Motor neuron (in vitro differentiated cells): ENCODE measurements at regions not wholly inside any gene's neighbourhood (a gene's known extent, or its start where the extent isn't known, plus 50 kb on each side); places are given as distances from the start of the nearest gene placed in this dataset.

ENCODE experiments used
- ATAC-seq, 8 experiments: fragments of 200-7000 bp; cut with Tn5 transposase; replicated peaks in 6 of 8; 2 replicates each; pipeline ENCODE4 v1.8.0; 2021; ENCODE audit warnings: mild to moderate bottlenecking in 8 of 8, moderate library complexity in 8 of 8
- H3K27ac ChIP-seq, 2 donors: fragments of 250-450 bp; sonication (Bioruptor Pico); 2 replicates each; pipeline ENCODE4 v1.9.0; 2021; ENCODE audit warnings: antibody characterized with exemption in 2 of 2, mild to moderate bottlenecking in 2 of 2, moderate library complexity in 1 of 2
- H3K4me1 ChIP-seq, 2 donors: fragments of 250-450 bp; sonication (Bioruptor Pico); replicated peaks in 1 of 2; 2 replicates each; pipeline ENCODE4 v1.6.1; 2021; ENCODE audit warnings: antibody characterized with exemption in 2 of 2, mild to moderate bottlenecking in 2 of 2, moderate library complexity in 1 of 2
- H3K4me3 ChIP-seq, 5 donors: fragments of 250-450 bp; sonication (Bioruptor Pico); 2 replicates each; pipeline ENCODE4 v1.9.0; 2021; ENCODE audit warnings: antibody characterized with exemption in 5 of 5, mild to moderate bottlenecking in 5 of 5, moderate library complexity in 4 of 5
- WGBS, 10 experiments: fragments of 450-650 bp; shearing (Covaris generic); methylation state at CpG; one replicate each; pipeline ENCODE4 v1.0.0; 2022; 5-methylcytosine and 5-hydroxymethylcytosine counted together
- in situ Hi-C, 9 experiments: fragments of 400-800 bp; cut with MboI; loops; one replicate each; pipeline ENCODE4 v1.15.0; 2021; ENCODE audit warnings: low sequenced_read_pairs in 9 of 9, low pct_unique_long_range_greater_than_20kb in 2 of 9; ENCODE audit not compliant: unreplicated experiment in 9 of 9

GRCh38 chr4:129751646-129752045 lies 655.7 kb downstream of the C4orf33 start:
- no peak for ATAC-seq
- Histone ChIP-seq H3K4me1 (no peaks in the 10 kb centered on the region), H3K4me3 (no peak overlapping the region), H3K27ac (no peak overlapping the region)
- in situ Hi-C loops, result no loop called here
- 0 to 100% (median 80%) methylated on average over 1 to 2 of the region's 2 CpGs; no CpG with 5 or more reads in 2 of the 10 experiments for WGBS, 10 experiments

DNA sequence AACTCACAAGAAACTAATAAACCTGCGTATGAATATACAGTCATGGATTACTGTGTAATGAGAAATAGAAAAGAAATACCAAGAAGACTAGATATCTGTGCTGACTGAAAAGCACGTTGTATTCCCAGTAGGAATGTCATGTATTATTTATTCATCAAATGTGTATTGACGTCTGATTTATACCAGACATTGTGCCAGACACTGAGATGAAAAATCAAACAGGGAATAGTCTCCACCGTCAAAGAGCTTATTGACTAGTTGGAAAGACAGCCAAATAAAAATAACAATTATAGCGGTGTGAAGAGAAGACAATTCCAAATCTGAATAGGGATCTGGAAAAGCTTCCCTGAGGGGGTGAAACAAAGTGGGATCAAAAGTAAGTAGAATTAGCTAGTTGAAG lies 687.6 kb downstream of the C4orf33 start:
- WGBS, 10 experiments, result 19 to 100% (median 73%) methylated on average over 3 to 5 of the region's 5 CpGs
- Histone ChIP-seq H3K27ac (no peak overlapping the region), H3K4me3 (no peak overlapping the region), H3K4me1 (peaks cover 0 to 4% of the 10 kb centered on the region in 2 donors)
- no peak for ATAC-seq
- in situ Hi-C loops, result no loop called here

- Histone ChIP-seq H3K4me3 (no peak overlapping the region), H3K4me1 (peaks cover 0 to 11% of the 10 kb centered on the region in 2 donors), H3K27ac (no peak overlapping the region)
- 14 to 100% (median 78%) methylated on average over 1 to 3 of the region's 3 CpGs; no CpG with 5 or more reads in 1 of the 10 experiments for WGBS, 10 experiments
- in situ Hi-C loops, result no loop called here
- ATAC-seq, result peak in 1 of 8 experiments; percentile 14
Measured at GRCh38 chr4:129788486-129788885, 692.5 kb downstream of the C4orf33 start.

DNA sequence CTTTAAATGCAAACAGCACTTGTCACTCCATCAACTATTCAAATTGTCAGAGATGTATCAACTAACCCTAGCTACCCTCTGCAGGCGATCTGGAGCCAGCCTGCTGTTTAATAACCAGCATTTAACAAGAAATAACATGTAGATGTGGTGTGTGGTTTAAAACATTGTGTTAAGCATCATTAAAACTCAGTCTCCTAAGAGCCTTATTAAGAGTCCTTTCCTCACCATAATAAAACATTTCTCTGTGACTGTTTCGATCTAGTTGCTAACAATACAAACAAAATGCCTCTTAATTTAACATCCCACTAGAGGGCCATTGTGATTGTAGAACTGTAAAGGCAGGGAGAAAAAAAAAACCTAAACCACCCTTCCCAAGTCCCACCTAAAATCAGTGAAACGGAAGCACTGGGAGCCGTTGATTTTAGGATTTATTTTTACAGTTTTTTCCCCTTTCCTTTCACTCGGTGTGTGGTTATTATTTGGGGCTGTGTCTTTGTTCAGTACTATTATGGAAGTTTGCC lies 708.6 kb downstream of the C4orf33 start:
- H3K4me1 ChIP-seq, result peaks cover 0 to 2% of the 10 kb centered on the region in 2 donors
- no peak for ATAC-seq
- no peak overlapping the region for H3K4me3 ChIP-seq
- in situ Hi-C loops, result no loop called here
- 2 to 100% (median 67%) methylated on average over 1 to 5 of the region's 5 CpGs; no CpG with 5 or more reads in 1 of the 10 experiments for WGBS, 10 experiments
- H3K27ac ChIP-seq, result no peak overlapping the region

GRCh38 chr4:129806986-129807385 lies 711.0 kb downstream of the C4orf33 start:
- Histone ChIP-seq H3K4me1 (peaks cover 0 to 2% of the 10 kb centered on the region in 2 donors), H3K27ac (no peak overlapping the region), H3K4me3 (no peak overlapping the region)
- peak in 1 of 8 experiments; percentile 55 for ATAC-seq
- in situ Hi-C loops, result no loop called here

- Histone ChIP-seq H3K27ac (no peak overlapping the region), H3K4me3 (no peak overlapping the region), H3K4me1 (peaks cover 0 to 2% of the 10 kb centered on the region in 2 donors)
- 0 to 100% (median 79%) methylated on average over 1 of the region's 1 CpG; no CpG with 5 or more reads in 2 of the 10 experiments for WGBS, 10 experiments
- ATAC-seq, result no peak
- in situ Hi-C loops, result no loop called here
Measured at GRCh38 chr4:129808242-129808641, 712.3 kb downstream of the C4orf33 start.

- in situ Hi-C loops, result no loop called here
- Histone ChIP-seq H3K27ac (no peak overlapping the region), H3K4me1 (no peaks in the 10 kb centered on the region), H3K4me3 (no peak overlapping the region)
- no peak for ATAC-seq
- 0 to 100% (median 85%) methylated on average over 1 of the region's 1 CpG; no CpG with 5 or more reads in 5 of the 10 experiments for WGBS, 10 experiments
Measured at GRCh38 chr4:129821073-129821472, 725.1 kb downstream of the C4orf33 start.

- in situ Hi-C loops, result no loop called here
- H3K4me3 ChIP-seq, result no peak overlapping the region
- ATAC-seq, result no peak
- no peaks in the 10 kb centered on the region for H3K4me1 ChIP-seq
- H3K27ac ChIP-seq, result no peak overlapping the region
Measured at GRCh38 chr4:129821963-129822362, 726.0 kb downstream of the C4orf33 start.

GRCh38 chr4:129822701-129823100 lies 726.7 kb downstream of the C4orf33 start:
- WGBS, 10 experiments, result 0 to 100% (median 76%) methylated on average over 1 to 2 of the region's 2 CpGs; no CpG with 5 or more reads in 1 of the 10 experiments
- ATAC-seq, result no peak
- in situ Hi-C loops, result no loop called here

GRCh38 chr4:129823105-129823504 lies 727.2 kb downstream of the C4orf33 start:
- ATAC-seq, result no peak
- in situ Hi-C loops, result no loop called here
- H3K4me1 ChIP-seq, result no peaks in the 10 kb centered on the region
- no peak overlapping the region for H3K27ac ChIP-seq
- H3K4me3 ChIP-seq, result no peak overlapping the region

More at GRCh38 chr4:129822701-129823100, 726.7 kb downstream of the C4orf33 start:
- H3K4me1 ChIP-seq, result no peaks in the 10 kb centered on the region
- no peak overlapping the region for H3K27ac ChIP-seq
- H3K4me3 ChIP-seq, result no peak overlapping the region

GRCh38 chr4:129829373-129829772 lies 733.4 kb downstream of the C4orf33 start:
- in situ Hi-C loops, result no loop called here
- Histone ChIP-seq H3K27ac (no peak overlapping the region), H3K4me1 (no peaks in the 10 kb centered on the region), H3K4me3 (no peak overlapping the region)
- ATAC-seq, result no peak
- 0 to 100% (median 91%) methylated on average over 1 to 2 of the region's 2 CpGs for WGBS, 10 experiments

GRCh38 chr4:129839687-129840086 lies 743.7 kb downstream of the C4orf33 start:
- Histone ChIP-seq H3K4me1 (no peaks in the 10 kb centered on the region), H3K27ac (no peak overlapping the region), H3K4me3 (no peak overlapping the region)
- in situ Hi-C loops, result no loop called here
- peak in 1 of 8 experiments; percentile 26 for ATAC-seq
- 7 to 88% (median 74%) methylated on average over 1 to 3 of the region's 3 CpGs; no CpG with 5 or more reads in 1 of the 10 experiments for WGBS, 10 experiments

DNA sequence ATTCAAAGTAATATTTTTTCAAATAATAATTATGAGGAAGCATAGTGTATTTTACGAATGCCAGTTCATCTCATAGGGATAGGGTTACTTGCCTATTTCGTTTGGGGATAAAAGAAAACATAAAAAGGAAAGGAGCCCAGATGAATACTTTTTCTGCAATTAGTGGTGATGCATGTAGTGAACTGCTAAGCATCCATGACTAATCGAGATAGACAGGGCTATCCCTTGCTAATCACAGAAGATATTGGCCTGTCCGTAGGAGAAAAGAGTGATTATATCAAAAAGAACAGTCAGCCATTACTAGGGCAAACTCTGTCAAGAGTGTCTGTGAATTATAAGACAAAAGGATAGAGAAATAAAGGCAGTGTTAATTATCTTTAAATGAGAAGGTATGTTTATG lies 746.1 kb downstream of the C4orf33 start:
- H3K4me1 ChIP-seq, result no peaks in the 10 kb centered on the region
- in situ Hi-C loops, result no loop called here
- WGBS, 10 experiments, result 0 to 96% (median 76%) methylated on average over 1 to 4 of the region's 4 CpGs
- H3K27ac ChIP-seq, result no peak overlapping the region
- no peak for ATAC-seq
- H3K4me3 ChIP-seq, result no peak overlapping the region

DNA sequence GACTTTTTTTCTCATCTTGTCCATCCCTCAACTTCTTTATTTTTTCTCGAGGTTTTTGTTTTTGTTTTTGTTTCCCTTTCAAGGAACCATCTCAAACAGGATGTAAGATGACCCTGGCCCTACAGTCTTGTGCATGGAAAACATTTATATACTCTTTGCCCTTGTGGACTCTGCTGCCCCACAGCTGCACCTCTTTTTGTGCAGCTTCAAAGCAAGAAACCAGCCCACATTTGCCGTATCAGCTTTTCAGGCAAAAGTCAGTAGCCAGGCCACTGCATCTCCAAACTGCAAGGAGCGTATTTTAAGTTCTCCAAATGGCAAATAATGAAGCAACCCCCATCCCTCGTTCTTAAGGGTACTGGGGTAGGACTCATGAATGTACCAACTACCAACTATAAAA lies 756.5 kb downstream of the C4orf33 start:
- no peak overlapping the region for H3K4me3 ChIP-seq
- no peak overlapping the region for H3K27ac ChIP-seq
- in situ Hi-C loops, result no loop called here
- ATAC-seq, result no peak
- no peaks in the 10 kb centered on the region for H3K4me1 ChIP-seq
- WGBS, 10 experiments, result 0 to 93% (median 45%) methylated on average over 1 to 4 of the region's 4 CpGs
